ENCODE measurements at regions not wholly inside any gene's neighbourhood (a gene's known extent, or its start where the extent isn't known, plus 50 kb on each side); places are given as distances from the start of the nearest gene placed in this dataset.

DNA sequence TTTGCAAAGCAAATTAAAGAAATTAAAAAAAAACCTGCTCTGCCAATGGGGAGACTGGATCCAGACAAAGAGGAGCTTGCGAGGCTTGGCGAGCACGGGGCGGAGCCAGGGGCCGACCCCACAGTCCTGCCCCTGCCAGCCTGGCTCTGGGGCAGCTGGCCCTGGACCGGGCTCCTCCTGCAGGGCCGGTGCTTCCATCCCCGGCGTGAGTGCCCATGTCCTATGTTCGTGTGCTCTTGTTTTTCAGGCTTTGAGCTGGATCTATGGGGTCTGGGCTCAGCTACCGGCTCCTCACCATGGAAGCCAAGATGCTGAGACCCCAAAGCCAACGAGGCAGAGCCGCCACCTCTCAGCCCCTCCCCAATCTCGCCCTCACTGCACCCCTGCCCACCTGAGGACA, 176.8 kb downstream of the KIF26A start:
- Histone ChIP-seq H3K36me3 (ENCODE audit: insufficient read depth, low read length) (no peaks in the 10 kb centered on the region), H3K79me2 (ENCODE audit: insufficient read depth, low read length) (no peaks in the 10 kb centered on the region), H3K4me3 (ENCODE audit: insufficient read depth, low read length) (no peak overlapping the region), H3K27me3 (ENCODE audit: insufficient read depth, low read length) (no peaks in the 10 kb centered on the region), H3K4me2 (ENCODE audit: insufficient read depth, low read length) (no peak overlapping the region), H4K20me1 (ENCODE audit: insufficient read depth, low read length) (no peaks in the 10 kb centered on the region), H3K9me3 (ENCODE audit: low read depth, low read length) (no peaks in the 10 kb centered on the region), H3K27ac (ENCODE audit: low read depth, low read length) (no peak overlapping the region), H2AFZ (ENCODE audit: low read length) (no peak overlapping the region), H3K4me1 (ENCODE audit: insufficient read depth, low read length) (no peaks in the 10 kb centered on the region)
- DNase-seq (ENCODE audit: insufficient read length, low spot score, missing footprints) = peak; percentile 64
- TF ChIP-seq, protein P1, sequence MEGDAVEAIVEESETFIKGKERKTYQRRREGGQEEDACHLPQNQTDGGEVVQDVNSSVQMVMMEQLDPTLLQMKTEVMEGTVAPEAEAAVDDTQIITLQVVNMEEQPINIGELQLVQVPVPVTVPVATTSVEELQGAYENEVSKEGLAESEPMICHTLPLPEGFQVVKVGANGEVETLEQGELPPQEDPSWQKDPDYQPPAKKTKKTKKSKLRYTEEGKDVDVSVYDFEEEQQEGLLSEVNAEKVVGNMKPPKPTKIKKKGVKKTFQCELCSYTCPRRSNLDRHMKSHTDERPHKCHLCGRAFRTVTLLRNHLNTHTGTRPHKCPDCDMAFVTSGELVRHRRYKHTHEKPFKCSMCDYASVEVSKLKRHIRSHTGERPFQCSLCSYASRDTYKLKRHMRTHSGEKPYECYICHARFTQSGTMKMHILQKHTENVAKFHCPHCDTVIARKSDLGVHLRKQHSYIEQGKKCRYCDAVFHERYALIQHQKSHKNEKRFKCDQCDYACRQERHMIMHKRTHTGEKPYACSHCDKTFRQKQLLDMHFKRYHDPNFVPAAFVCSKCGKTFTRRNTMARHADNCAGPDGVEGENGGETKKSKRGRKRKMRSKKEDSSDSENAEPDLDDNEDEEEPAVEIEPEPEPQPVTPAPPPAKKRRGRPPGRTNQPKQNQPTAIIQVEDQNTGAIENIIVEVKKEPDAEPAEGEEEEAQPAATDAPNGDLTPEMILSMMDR (IDR thresholded peaks at IDR 0.05; ENCODE audit: extremely low read depth, low read depth, low read length) = no peak

DNA sequence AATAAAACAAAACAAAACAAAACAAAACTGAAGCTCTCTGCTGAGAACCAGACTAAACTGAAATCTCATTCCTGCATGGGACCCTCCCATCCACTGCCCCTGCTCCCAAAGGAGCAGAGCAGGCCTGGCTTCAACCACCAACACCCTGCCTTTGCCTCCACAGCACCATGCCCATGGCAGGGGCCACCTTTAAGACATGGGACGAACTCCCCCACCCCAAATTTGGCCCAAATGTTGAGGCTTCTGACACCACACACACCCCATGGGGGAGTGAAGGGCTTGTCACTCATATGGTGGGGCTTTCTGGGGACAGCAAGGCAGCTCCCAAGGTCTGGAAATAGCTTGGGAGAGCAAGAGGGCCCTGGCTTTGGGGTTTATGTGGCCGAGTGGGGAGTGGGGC, 177.2 kb downstream of the KIF26A start:
- no peaks in the 10 kb centered on the region for H3K79me2 ChIP-seq (ENCODE audit: insufficient read depth, low read length)
- no peaks in the 10 kb centered on the region for H3K9me3 ChIP-seq (ENCODE audit: low read depth, low read length)
- peak; percentile 88 for DNase-seq (ENCODE audit: insufficient read length, low spot score, missing footprints)
- no peak overlapping the region for H3K4me3 ChIP-seq (ENCODE audit: insufficient read depth, low read length)
- H3K27ac ChIP-seq (ENCODE audit: low read depth, low read length) = no peak overlapping the region
- no peaks in the 10 kb centered on the region for H4K20me1 ChIP-seq (ENCODE audit: insufficient read depth, low read length)
- no peak overlapping the region for H3K4me2 ChIP-seq (ENCODE audit: insufficient read depth, low read length)
- H3K4me1 ChIP-seq (ENCODE audit: insufficient read depth, low read length) = no peaks in the 10 kb centered on the region
- H3K36me3 ChIP-seq (ENCODE audit: insufficient read depth, low read length) = no peaks in the 10 kb centered on the region
- no peaks in the 10 kb centered on the region for H3K27me3 ChIP-seq (ENCODE audit: insufficient read depth, low read length)
- TF ChIP-seq, protein P1 (IDR thresholded peaks at IDR 0.05; ENCODE audit: extremely low read depth, low read depth, low read length) = no peak
- H2AFZ ChIP-seq (ENCODE audit: low read length) = no peak overlapping the region

DNA sequence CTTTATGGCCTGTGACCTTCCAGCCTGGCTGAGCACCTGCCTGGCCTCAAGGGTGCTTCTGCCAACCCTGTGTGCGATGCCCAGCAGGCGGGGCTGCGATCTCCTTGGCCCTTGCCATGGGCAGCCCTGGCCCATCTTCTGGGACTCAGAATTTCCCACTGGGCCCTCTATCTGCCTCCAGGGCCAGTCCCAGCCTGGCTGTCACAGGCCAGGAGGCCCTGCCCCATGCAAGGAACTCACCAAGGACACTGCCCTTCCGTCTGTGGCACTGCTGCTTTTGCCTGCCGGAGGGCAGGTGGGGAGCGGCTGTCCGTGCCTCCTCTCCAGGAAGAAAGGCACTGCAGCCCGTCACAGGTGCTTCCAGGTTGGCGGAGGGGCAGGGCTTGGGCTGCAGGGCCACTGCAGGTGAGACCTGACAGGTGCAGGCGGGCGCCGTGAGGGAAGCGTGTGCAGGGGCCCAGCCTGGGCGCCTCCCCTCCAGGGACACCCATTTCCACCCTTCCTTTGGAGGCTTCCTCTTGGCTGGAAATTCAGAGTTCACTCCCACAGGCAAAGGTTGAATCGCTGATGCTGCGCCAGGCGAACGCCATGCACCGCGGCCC, 177.8 kb downstream of the KIF26A start:
- Histone ChIP-seq H3K4me3 (ENCODE audit: insufficient read depth, low read length) (no peak overlapping the region), H4K20me1 (ENCODE audit: insufficient read depth, low read length) (no peaks in the 10 kb centered on the region), H3K36me3 (ENCODE audit: insufficient read depth, low read length) (no peaks in the 10 kb centered on the region), H3K79me2 (ENCODE audit: insufficient read depth, low read length) (no peaks in the 10 kb centered on the region), H3K9me3 (ENCODE audit: low read depth, low read length) (no peaks in the 10 kb centered on the region), H3K4me1 (ENCODE audit: insufficient read depth, low read length) (no peaks in the 10 kb centered on the region), H3K27ac (ENCODE audit: low read depth, low read length) (no peak overlapping the region), H3K27me3 (ENCODE audit: insufficient read depth, low read length) (no peaks in the 10 kb centered on the region), H3K4me2 (ENCODE audit: insufficient read depth, low read length) (no peak overlapping the region), H2AFZ (ENCODE audit: low read length) (no peak overlapping the region)
- TF ChIP-seq, protein P1 (IDR thresholded peaks at IDR 0.05; ENCODE audit: extremely low read depth, low read depth, low read length) = no peak
- peak; percentile 67 for DNase-seq (ENCODE audit: insufficient read length, low spot score, missing footprints)

DNA sequence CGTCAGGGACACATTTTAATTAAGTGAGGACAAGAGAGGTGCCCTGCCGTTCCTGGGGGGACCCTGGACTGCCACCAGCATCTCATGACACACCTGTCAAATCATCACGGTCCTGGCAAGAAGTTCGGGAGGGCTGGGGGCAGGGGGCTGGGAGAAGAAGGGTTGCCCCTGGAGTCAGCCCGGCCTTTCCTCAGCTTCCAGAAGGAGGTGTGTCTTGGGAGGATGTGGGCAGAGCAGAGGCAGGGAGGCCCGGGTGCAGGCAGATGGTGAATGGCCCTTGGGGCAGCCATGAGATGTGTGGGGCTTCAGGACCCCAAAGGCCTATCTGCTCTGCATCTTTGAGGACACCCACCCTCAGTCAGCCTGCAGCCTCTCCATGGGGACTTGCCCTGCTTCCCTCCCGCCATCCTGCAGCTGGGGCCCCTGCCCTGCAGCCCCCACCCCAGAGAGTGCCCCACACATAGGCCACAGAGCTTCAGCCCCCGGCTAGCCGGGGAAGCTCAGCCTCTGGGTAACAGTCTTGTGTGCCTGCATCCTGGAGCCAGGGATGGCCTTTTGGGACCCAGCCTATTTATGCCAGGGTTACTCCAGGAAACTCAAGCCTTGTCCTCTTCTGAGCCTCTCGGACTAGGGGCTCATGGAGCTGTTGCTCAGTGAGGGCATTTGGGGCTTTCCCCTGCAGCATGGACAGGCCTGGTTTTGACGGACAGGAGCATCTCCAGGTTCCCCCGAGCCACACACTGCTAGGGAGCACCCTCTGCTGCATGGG, 178.5 kb downstream of the KIF26A start:
- Histone ChIP-seq H3K4me1 (ENCODE audit: insufficient read depth, low read length) (no peaks in the 10 kb centered on the region), H3K4me2 (ENCODE audit: insufficient read depth, low read length) (no peak overlapping the region), H3K27ac (ENCODE audit: low read depth, low read length) (no peak overlapping the region), H3K79me2 (ENCODE audit: insufficient read depth, low read length) (no peaks in the 10 kb centered on the region), H2AFZ (ENCODE audit: low read length) (no peak overlapping the region), H3K4me3 (ENCODE audit: insufficient read depth, low read length) (no peak overlapping the region), H3K27me3 (ENCODE audit: insufficient read depth, low read length) (no peaks in the 10 kb centered on the region), H4K20me1 (ENCODE audit: insufficient read depth, low read length) (no peaks in the 10 kb centered on the region), H3K9me3 (ENCODE audit: low read depth, low read length) (no peaks in the 10 kb centered on the region), H3K36me3 (ENCODE audit: insufficient read depth, low read length) (no peaks in the 10 kb centered on the region)
- TF ChIP-seq, protein P1 (IDR thresholded peaks at IDR 0.05; ENCODE audit: extremely low read depth, low read depth, low read length) = no peak
- DNase-seq (ENCODE audit: insufficient read length, low spot score, missing footprints) = peak; percentile 71
